Liver (tissue), 8 donors: ENCODE measurements at regions not wholly inside any gene's neighbourhood (a gene's known extent, or its start where the extent isn't known, plus 50 kb on each side); places are given as distances from the start of the nearest gene placed in this dataset.

Source experiments
- DNase-seq: peaks from one replicate; pipeline ENCODE4 v3.0.0-alpha.2; 2017; ENCODE audit warnings: low spot score
- H3K27ac ChIP-seq, 2 donors: one replicate each; pipeline ENCODE4 v1.7.0; 2013; ENCODE audit warnings: inconsistent platforms in 2 of 2, low read length in 2 of 2, control low read depth in 1 of 2, low read depth in 1 of 2, mild to moderate bottlenecking in 1 of 2
- H3K27me3 ChIP-seq, 4 donors: one replicate each; pipeline versions ENCODE4 v1.6.1 to v1.7.0; 2013; ENCODE audit warnings: low read length in 3 of 4, inconsistent platforms in 1 of 4, mild to moderate bottlenecking in 1 of 4, moderate library complexity in 1 of 4; ENCODE audit not compliant: control insufficient read depth in 4 of 4, insufficient read depth in 4 of 4
- H3K36me3 ChIP-seq, 4 donors: one replicate each; pipeline versions ENCODE4 v1.6.1 to v1.7.0; 2013; ENCODE audit warnings: low read length in 3 of 4, mild to moderate bottlenecking in 3 of 4, low read depth in 1 of 4, moderate library complexity in 1 of 4; ENCODE audit not compliant: control insufficient read depth in 4 of 4, insufficient read depth in 3 of 4
- H3K4me1 ChIP-seq, 4 donors: one replicate each; pipeline versions ENCODE4 v1.6.1 to v1.7.0; 2013; ENCODE audit warnings: low read length in 3 of 4, mild to moderate bottlenecking in 3 of 4, moderate library complexity in 1 of 4; ENCODE audit not compliant: control insufficient read depth in 4 of 4, insufficient read depth in 4 of 4
- H3K4me3 ChIP-seq, 3 donors: one replicate each; pipeline versions ENCODE4 v1.6.1 to v1.7.0; 2013; ENCODE audit warnings: low read length in 3 of 3, control low read depth in 1 of 3, low read depth in 1 of 3, mild to moderate bottlenecking in 1 of 3
- H3K9ac ChIP-seq, 2 donors: one replicate each; pipeline ENCODE4 v1.7.0; 2013; ENCODE audit warnings: low read length in 2 of 2, mild to moderate bottlenecking in 2 of 2, moderate library complexity in 2 of 2, control low read depth in 1 of 2, low read depth in 1 of 2
- H3K9me3 ChIP-seq, 4 donors: one replicate each; pipeline versions ENCODE4 v1.6.1 to v1.7.0; 2013; ENCODE audit warnings: low read length in 3 of 4; ENCODE audit not compliant: control insufficient read depth in 4 of 4
- ATF3 ChIP-seq: IDR thresholded peaks from 2 replicates; pipeline ENCODE4 v1.6.1; 2016; ENCODE audit warnings: antibody characterized with exemption
- CTCF ChIP-seq: fragments of 150-350 bp; IDR thresholded peaks from 2 replicates; pipeline ENCODE4 v1.5.1; 2017; ENCODE audit warnings: improper control_type of control experiment, low read depth, low read length; ENCODE audit not compliant: missing input control
- EGR1 ChIP-seq, 2 donors: IDR thresholded peaks; 2 replicates each; pipeline ENCODE4 v1.6.1; 2016 to 2018; ENCODE audit warnings: antibody characterized with exemption in 2 of 2, low read depth in 2 of 2
- FOXA1 ChIP-seq: IDR thresholded peaks from 2 replicates; pipeline ENCODE4 v1.6.1; 2016; ENCODE audit warnings: antibody characterized with exemption
- GABPA ChIP-seq, 2 donors: IDR thresholded peaks in 1 of 2; conservative IDR thresholded peaks in 1 of 2; 2 replicates each; pipeline ENCODE4 v1.6.1; 2016; ENCODE audit warnings: antibody characterized with exemption in 2 of 2, mild to moderate bottlenecking in 1 of 2, moderate library complexity in 1 of 2
- HNF4A ChIP-seq, 2 donors: conservative IDR thresholded peaks; 2 replicates each; pipeline ENCODE4 v1.6.1; 2016; ENCODE audit warnings: antibody characterized with exemption in 2 of 2, mild to moderate bottlenecking in 2 of 2
- HNF4G ChIP-seq: IDR thresholded peaks from 2 replicates; pipeline ENCODE4 v1.6.1; 2016; ENCODE audit warnings: antibody characterized with exemption
- JUND ChIP-seq, 2 donors: IDR thresholded peaks; 2 replicates each; pipeline ENCODE4 v1.6.1; 2016; ENCODE audit warnings: antibody characterized with exemption in 2 of 2
- NR2F2 ChIP-seq: IDR thresholded peaks from 2 replicates; pipeline ENCODE4 v1.6.1; 2016; ENCODE audit warnings: antibody characterized with exemption
- RAD21 ChIP-seq, 2 donors: IDR thresholded peaks; 2 replicates each; pipeline ENCODE4 v1.6.1; 2016; ENCODE audit warnings: antibody characterized with exemption in 2 of 2, mild to moderate bottlenecking in 2 of 2
- REST ChIP-seq: IDR thresholded peaks from 2 replicates; pipeline ENCODE4 v1.6.1; 2016; ENCODE audit warnings: antibody characterized with exemption, mild to moderate bottlenecking
- SP1 ChIP-seq: IDR thresholded peaks from 2 replicates; pipeline ENCODE4 v1.6.1; 2018; ENCODE audit warnings: antibody characterized with exemption, mild to moderate bottlenecking
- TAF1 ChIP-seq: conservative IDR thresholded peaks from 2 replicates; pipeline ENCODE4 v1.6.1; 2016; ENCODE audit warnings: antibody characterized with exemption, mild to moderate bottlenecking
- YY1 ChIP-seq: IDR thresholded peaks from 2 replicates; pipeline ENCODE4 v1.6.1; 2016; ENCODE audit warnings: antibody characterized with exemption, mild to moderate bottlenecking
- ZBTB33 ChIP-seq: IDR thresholded peaks from 2 replicates; pipeline ENCODE4 v1.6.1; 2016; ENCODE audit warnings: antibody characterized with exemption
- WGBS: extraction: QIAGEN DNeasy Blood & Tissue Kit; methylation state at CpG from one replicate; pipeline ENCODE4 v1.1.7; 2013; 5-methylcytosine and 5-hydroxymethylcytosine counted together
- donor health status: healthy.
- donor health status: healthy.
- donor health status: healthy.
- donor health status: healthy.
- donor health status: healthy.

- no peak overlapping the region for H3K27ac ChIP-seq
- H3K4me3 ChIP-seq, result no peak overlapping the region
- DNase-seq, result no peak
- no peak overlapping the region for H3K9ac ChIP-seq
- TF ChIP-seq NR2F2, result no peak
- no peak for TF ChIP-seq CTCF
- no peak for TF ChIP-seq RAD21 (IDR thresholded peaks at IDR 0.05)
- TF ChIP-seq YY1, result no peak
- no peak for TF ChIP-seq SP1
- no peak for TF ChIP-seq ATF3
- TF ChIP-seq ZBTB33, result no peak
- TF ChIP-seq REST, result no peak
- TF ChIP-seq JUND (IDR thresholded peaks at IDR 0.05), result no peak
- 87% methylated on average over 5 of the region's 5 CpGs for WGBS
- H3K36me3 ChIP-seq, result no peaks in the 10 kb centered on the region
- no peaks in the 10 kb centered on the region for H3K9me3 ChIP-seq
- H3K4me1 ChIP-seq, result no peaks in the 10 kb centered on the region
- H3K27me3 ChIP-seq, result no peaks in the 10 kb centered on the region
Measured at GRCh38 chr2:53584986-53585385, 182.6 kb upstream of the CHAC2 start.

GRCh38 chr2:53583583-53583982, 184.0 kb upstream of the CHAC2 start:
- H3K27me3 ChIP-seq, result no peaks in the 10 kb centered on the region
- H3K9ac ChIP-seq, result no peak overlapping the region
- no peak for DNase-seq
- H3K4me3 ChIP-seq, result no peak overlapping the region
- H3K9me3 ChIP-seq, result no peaks in the 10 kb centered on the region
- H3K36me3 ChIP-seq, result no peaks in the 10 kb centered on the region
- H3K27ac ChIP-seq, result no peak overlapping the region
- no peaks in the 10 kb centered on the region for H3K4me1 ChIP-seq
- 40% methylated on average over 3 of the region's 3 CpGs for WGBS
- no peak for TF ChIP-seq GABPA (IDR thresholded peaks at IDR 0.05 in 1 of 2, conservative IDR thresholded peaks at IDR 0.05 in 1 of 2)
- TF ChIP-seq REST, result no peak
- no peak for TF ChIP-seq HNF4G
- TF ChIP-seq TAF1, result no peak
- TF ChIP-seq RAD21 (IDR thresholded peaks at IDR 0.05), result no peak
- no peak for TF ChIP-seq YY1
- TF ChIP-seq JUND (IDR thresholded peaks at IDR 0.05), result no peak
- no peak for TF ChIP-seq ATF3
- TF ChIP-seq FOXA1, result no peak
- TF ChIP-seq CTCF, result no peak
- TF ChIP-seq HNF4A (conservative IDR thresholded peaks at IDR 0.05), result no peak
- no peak for TF ChIP-seq SP1
- no peak for TF ChIP-seq ZBTB33
- TF ChIP-seq NR2F2, result no peak
- no peak for TF ChIP-seq EGR1 (IDR thresholded peaks at IDR 0.05; ENCODE audit: low read depth in 2 of 2)
